Astrocyte (in vitro differentiated cells and primary cell): ENCODE measurements at regions not wholly inside any gene's neighbourhood (a gene's known extent, or its start where the extent isn't known, plus 50 kb on each side); places are given as distances from the start of the nearest gene placed in this dataset.

Experiments used
- DNase-seq: peaks from one replicate; pipeline ENCODE4 v3.0.0-alpha.2; 2010; ENCODE audit warnings: low read depth
- FAIRE-seq: peaks from 2 replicates; lab custom pipeline; 2011; peaks lifted over from hg19 to GRCh38; lab: Jason Lieb, UNC
- H2AFZ ChIP-seq: 2 replicates; pipeline ENCODE4 v1.6.0; 2012; ENCODE audit warnings: low read depth, low read length, inconsistent platforms
- H3K27ac ChIP-seq: 2 replicates; pipeline ENCODE4 v1.5.1; 2011; ENCODE audit warnings: low read depth, low read length, inconsistent platforms
- H3K27me3 ChIP-seq: 2 replicates; pipeline ENCODE4 v1.6.0; 2011; ENCODE audit warnings: low read length, inconsistent platforms; ENCODE audit not compliant: insufficient read depth
- H3K36me3 ChIP-seq: 2 replicates; pipeline ENCODE4 v1.5.1; 2011; ENCODE audit warnings: low read length, inconsistent platforms; ENCODE audit not compliant: insufficient read depth
- H3K4me1 ChIP-seq: 2 replicates; pipeline ENCODE4 v1.5.1; 2011; ENCODE audit warnings: low read length, inconsistent platforms; ENCODE audit not compliant: insufficient read depth
- H3K4me2 ChIP-seq: 2 replicates; pipeline ENCODE4 v1.6.0; 2012; ENCODE audit warnings: low read length, inconsistent platforms
- H3K4me3 ChIP-seq: 2 replicates; pipeline ENCODE4 v1.5.1; 2011; ENCODE audit warnings: low read depth, mild to moderate bottlenecking, low read length, inconsistent platforms; ENCODE audit not compliant: insufficient read depth
- H3K79me2 ChIP-seq: 2 replicates; pipeline ENCODE4 v1.6.0; 2012; ENCODE audit warnings: mild to moderate bottlenecking, low read length, inconsistent platforms; ENCODE audit not compliant: insufficient read depth
- H3K9ac ChIP-seq: 2 replicates; pipeline ENCODE4 v1.6.0; 2012; ENCODE audit warnings: mild to moderate bottlenecking, low read length, inconsistent platforms
- H3K9me3 ChIP-seq: 2 replicates; pipeline ENCODE4 v1.5.1; 2012; ENCODE audit warnings: low read depth, mild to moderate bottlenecking, low read length, inconsistent platforms; ENCODE audit not compliant: insufficient read depth
- H4K20me1 ChIP-seq: 2 replicates; pipeline ENCODE4 v1.6.0; 2012; ENCODE audit warnings: low read length, inconsistent platforms; ENCODE audit not compliant: insufficient read depth
- H3K27ac Mint-ChIP-seq: one replicate; pipeline ENCODE4 v1.8.0; 2021; ENCODE audit warnings: mild to moderate bottlenecking, mixed read lengths; ENCODE audit not compliant: unreplicated experiment
- H3K27me3 Mint-ChIP-seq: one replicate; pipeline ENCODE4 v1.8.0; 2021; ENCODE audit warnings: low read depth, mixed read lengths; ENCODE audit not compliant: unreplicated experiment
- H3K36me3 Mint-ChIP-seq: one replicate; pipeline ENCODE4 v1.8.0; 2021; ENCODE audit warnings: low read depth, mixed read lengths; ENCODE audit not compliant: unreplicated experiment
- H3K4me1 Mint-ChIP-seq: one replicate; pipeline ENCODE4 v1.8.0; 2021; ENCODE audit warnings: low read depth, mixed read lengths; ENCODE audit not compliant: unreplicated experiment
- H3K4me3 Mint-ChIP-seq: one replicate; pipeline ENCODE4 v1.8.0; 2021; ENCODE audit warnings: mild to moderate bottlenecking, moderate library complexity, mixed read lengths; ENCODE audit not compliant: unreplicated experiment
- H3K9me3 Mint-ChIP-seq: one replicate; pipeline ENCODE4 v1.8.0; 2021; ENCODE audit warnings: mild to moderate bottlenecking, mixed read lengths; ENCODE audit not compliant: unreplicated experiment
- CTCF ChIP-seq: IDR thresholded peaks from 2 replicates; pipeline ENCODE4 v1.5.1; 2011; ENCODE audit warnings: low read depth, mild to moderate bottlenecking, inconsistent platforms, low read length, moderate library complexity; ENCODE audit not compliant: insufficient read depth
- EZH2 ChIP-seq: IDR thresholded peaks from 2 replicates; pipeline ENCODE4 v1.6.1; 2012; ENCODE audit warnings: mild to moderate bottlenecking, low read length, inconsistent platforms; ENCODE audit not compliant: insufficient read depth

GRCh38 chr17:83012200-83012785 is 67.1 kb upstream of the METRNL start:
- no peak overlapping the region for H3K27ac Mint-ChIP-seq
- Histone ChIP-seq H3K4me1 (peaks cover 13% of the 10 kb centered on the region), H3K9me3 (no peaks in the 10 kb centered on the region), H3K4me2 (peak overlapping the region; percentile 73), H3K9ac (peak overlapping the region; percentile 33), H2AFZ (no peak overlapping the region), H3K36me3 (no peaks in the 10 kb centered on the region), H4K20me1 (peaks cover 20% of the 10 kb centered on the region), H3K79me2 (no peaks in the 10 kb centered on the region), H3K27ac (peak overlapping the region; percentile 14), H3K4me3 (no peak overlapping the region), H3K27me3 (no peaks in the 10 kb centered on the region)
- peaks cover 7% of the 10 kb centered on the region for H3K36me3 Mint-ChIP-seq
- no peak overlapping the region for H3K4me3 Mint-ChIP-seq
- peaks cover 13% of the 10 kb centered on the region for H3K4me1 Mint-ChIP-seq
- DNase-seq (no peak), FAIRE-seq (no peak)
- TF ChIP-seq EZH2 (no peak), CTCF (no peak)
- peaks cover 11% of the 10 kb centered on the region for H3K27me3 Mint-ChIP-seq
- no peaks in the 10 kb centered on the region for H3K9me3 Mint-ChIP-seq

GRCh38 chr17:83012868-83013778 is 66.3 kb upstream of the METRNL start:
- no peak overlapping the region for H3K4me3 Mint-ChIP-seq
- Histone ChIP-seq H2AFZ (no peak overlapping the region), H3K79me2 (no peaks in the 10 kb centered on the region), H4K20me1 (peaks cover 20% of the 10 kb centered on the region), H3K4me2 (peak overlapping the region; percentile 73), H3K9ac (peak overlapping the region; percentile 33), H3K4me3 (no peak overlapping the region), H3K27ac (peak overlapping the region; percentile 14), H3K9me3 (peaks cover 2% of the 10 kb centered on the region), H3K36me3 (no peaks in the 10 kb centered on the region), H3K4me1 (peaks cover 13% of the 10 kb centered on the region), H3K27me3 (no peaks in the 10 kb centered on the region)
- FAIRE-seq (no peak), DNase-seq (peak; percentile 94)
- H3K27ac Mint-ChIP-seq: no peak overlapping the region
- peaks cover 8% of the 10 kb centered on the region for H3K4me1 Mint-ChIP-seq
- H3K27me3 Mint-ChIP-seq: peaks cover 11% of the 10 kb centered on the region
- H3K9me3 Mint-ChIP-seq: no peaks in the 10 kb centered on the region
- peaks cover 3% of the 10 kb centered on the region for H3K36me3 Mint-ChIP-seq
- TF ChIP-seq CTCF: no peak

GRCh38 chr17:83013779-83014117 is 65.7 kb upstream of the METRNL start:
- Histone ChIP-seq H3K4me3 (no peak overlapping the region), H2AFZ (no peak overlapping the region)
- H3K9me3 Mint-ChIP-seq: no peaks in the 10 kb centered on the region

More at GRCh38 chr17:83013779-83014117, 65.7 kb upstream of the METRNL start:
- H3K9ac ChIP-seq: no peak overlapping the region
- no peak overlapping the region for H3K4me2 ChIP-seq
- no peak for TF ChIP-seq EZH2
- no peak for TF ChIP-seq CTCF
- Mint-ChIP-seq H3K4me3 (no peak overlapping the region), H3K4me1 (peaks cover 7% of the 10 kb centered on the region), H3K36me3 (peaks cover 3% of the 10 kb centered on the region), H3K27me3 (peaks cover 11% of the 10 kb centered on the region), H3K27ac (no peak overlapping the region)
- H3K4me1 ChIP-seq: peaks cover 13% of the 10 kb centered on the region
- H3K36me3 ChIP-seq: no peaks in the 10 kb centered on the region
- H4K20me1 ChIP-seq: peaks cover 20% of the 10 kb centered on the region
- DNase-seq: no peak
- H3K79me2 ChIP-seq: no peaks in the 10 kb centered on the region
- no peak overlapping the region for H3K27ac ChIP-seq
- FAIRE-seq: no peak
- H3K27me3 ChIP-seq: no peaks in the 10 kb centered on the region
- H3K9me3 ChIP-seq: peaks cover 3% of the 10 kb centered on the region
